Neural progenitor cell (in vitro differentiated cells): ENCODE measurements at regions not wholly inside any gene's neighbourhood (a gene's known extent, or its start where the extent isn't known, plus 50 kb on each side); places are given as distances from the start of the nearest gene placed in this dataset.

Experiments used
- DNase-seq: peaks from one replicate; pipeline ENCODE4 v3.0.0-alpha.2; 2016; ENCODE audit warnings: low spot score
- H2AFZ ChIP-seq: fragments of 200-600 bp; sonication (generic); replicated peaks from 2 replicates; pipeline ENCODE4 v1.6.1; 2016; ENCODE audit warnings: antibody characterized with exemption
- H3F3A ChIP-seq: fragments of 200-600 bp; sonication (generic); 2 replicates; pipeline ENCODE4 v1.6.1; 2016; ENCODE audit warnings: antibody characterized with exemption, low read depth
- H3K27ac ChIP-seq: fragments of 200-600 bp; sonication (generic); 2 replicates; pipeline ENCODE4 v1.5.1; 2016; ENCODE audit warnings: mild to moderate bottlenecking
- H3K27me3 ChIP-seq: fragments of 200-600 bp; sonication (generic); 2 replicates; pipeline ENCODE4 v1.6.1; 2016; ENCODE audit warnings: mild to moderate bottlenecking, moderate library complexity
- H3K36me3 ChIP-seq: fragments of 200-600 bp; sonication (generic); 2 replicates; pipeline ENCODE4 v1.5.1; 2016
- H3K4me1 ChIP-seq: fragments of 200-600 bp; sonication (generic); 2 replicates; pipeline ENCODE4 v1.6.1; 2016; ENCODE audit warnings: mixed run types
- H3K4me2 ChIP-seq: fragments of 200-600 bp; sonication (generic); 2 replicates; pipeline ENCODE4 v1.6.1; 2016
- H3K4me3 ChIP-seq: fragments of 200-600 bp; sonication (generic); 2 replicates; pipeline ENCODE4 v1.5.1; 2016
- H3K79me2 ChIP-seq: fragments of 200-600 bp; sonication (generic); 2 replicates; pipeline ENCODE4 v1.6.1; 2016; ENCODE audit warnings: low read depth
- H3K9ac ChIP-seq: fragments of 200-600 bp; sonication (generic); 2 replicates; pipeline ENCODE4 v1.6.1; 2016
- H3K9me3 ChIP-seq: fragments of 200-600 bp; sonication (generic); 2 replicates; pipeline ENCODE4 v1.5.1; 2016; ENCODE audit warnings: low read depth
- H4K20me1 ChIP-seq: fragments of 200-600 bp; sonication (generic); 2 replicates; pipeline ENCODE4 v1.6.1; 2016; ENCODE audit warnings: low read depth
- H3K27ac Mint-ChIP-seq: 3 replicates; pipeline ENCODE4 v1.8.0; 2021; ENCODE audit warnings: mixed read lengths
- H3K27me3 Mint-ChIP-seq: 2 replicates; pipeline ENCODE4 v1.8.0; 2022; ENCODE audit warnings: low read depth, mild to moderate bottlenecking, inconsistent platforms, moderate library complexity, mixed read lengths; ENCODE audit not compliant: insufficient read depth
- H3K36me3 Mint-ChIP-seq: 3 replicates; pipeline ENCODE4 v1.8.0; 2021; ENCODE audit warnings: mixed read lengths
- H3K4me1 Mint-ChIP-seq: 3 replicates; pipeline ENCODE4 v1.8.0; 2021; ENCODE audit warnings: mixed read lengths
- H3K4me3 Mint-ChIP-seq: 3 replicates; pipeline ENCODE4 v1.8.0; 2021; ENCODE audit warnings: mild to moderate bottlenecking, moderate library complexity, mixed read lengths
- H3K9me3 Mint-ChIP-seq: 3 replicates; pipeline ENCODE4 v1.8.0; 2020; ENCODE audit warnings: mixed read lengths
- CTCF ChIP-seq: fragments of 200-600 bp; sonication (generic); IDR thresholded peaks from 2 replicates; pipeline ENCODE4 v1.5.1; 2017; ENCODE audit warnings: antibody characterized with exemption, mild to moderate bottlenecking
- EZH2 ChIP-seq: fragments of 200-600 bp; sonication (generic); IDR thresholded peaks from 2 replicates; pipeline ENCODE4 v1.6.1; 2017; ENCODE audit warnings: antibody characterized with exemption, mild to moderate bottlenecking, moderate library complexity
- EZH2phosphoT487 ChIP-seq: fragments of 200-600 bp; sonication (generic); IDR thresholded peaks from 2 replicates; pipeline ENCODE4 v1.6.1; 2017; ENCODE audit warnings: antibody characterized with exemption

- no peak for DNase-seq
- Histone ChIP-seq H3K79me2 (peaks cover 16% of the 10 kb centered on the region), H3K9ac (no peak overlapping the region), H2AFZ (no peak overlapping the region), H3K9me3 (no peaks in the 10 kb centered on the region), H3F3A (no peaks in the 10 kb centered on the region), H3K4me3 (no peak overlapping the region), H3K4me1 (no peaks in the 10 kb centered on the region), H3K36me3 (no peaks in the 10 kb centered on the region), H4K20me1 (peaks cover 3% of the 10 kb centered on the region), H3K4me2 (no peak overlapping the region), H3K27me3 (no peaks in the 10 kb centered on the region), H3K27ac (no peak overlapping the region)
- no peaks in the 10 kb centered on the region for H3K27me3 Mint-ChIP-seq
- peaks cover 7% of the 10 kb centered on the region for H3K36me3 Mint-ChIP-seq
- H3K4me3 Mint-ChIP-seq, result no peak overlapping the region
- H3K27ac Mint-ChIP-seq, result no peak overlapping the region
- peaks cover 4% of the 10 kb centered on the region for H3K4me1 Mint-ChIP-seq
- no peak for TF ChIP-seq CTCF
- no peaks in the 10 kb centered on the region for H3K9me3 Mint-ChIP-seq
Observed at GRCh38 chr14:71525663-71526221, 406.5 kb upstream of the RGS6 start.

GRCh38 chr14:71526388-71526787, 405.8 kb upstream of the RGS6 start:
- peaks cover 16% of the 10 kb centered on the region for H3K79me2 ChIP-seq
- Mint-ChIP-seq H3K4me3 (no peak overlapping the region), H3K27me3 (no peaks in the 10 kb centered on the region), H3K27ac (no peak overlapping the region), H3K4me1 (peaks cover 6% of the 10 kb centered on the region), H3K9me3 (no peaks in the 10 kb centered on the region), H3K36me3 (peaks cover 8% of the 10 kb centered on the region)
- H4K20me1 ChIP-seq, result peaks cover 3% of the 10 kb centered on the region
- no peak for DNase-seq
- no peaks in the 10 kb centered on the region for H3F3A ChIP-seq
- no peak overlapping the region for H3K4me3 ChIP-seq
- H2AFZ ChIP-seq, result no peak overlapping the region
- H3K36me3 ChIP-seq, result no peaks in the 10 kb centered on the region
- H3K9ac ChIP-seq, result no peak overlapping the region
- H3K27ac ChIP-seq, result no peak overlapping the region
- no peaks in the 10 kb centered on the region for H3K4me1 ChIP-seq
- H3K4me2 ChIP-seq, result no peak overlapping the region
- H3K27me3 ChIP-seq, result no peaks in the 10 kb centered on the region
- TF ChIP-seq EZH2phosphoT487, result no peak
- no peak for TF ChIP-seq EZH2
- TF ChIP-seq CTCF, result no peak
- no peaks in the 10 kb centered on the region for H3K9me3 ChIP-seq

GRCh38 chr14:71527838-71528237, 404.4 kb upstream of the RGS6 start:
- Histone ChIP-seq H3K4me3 (no peak overlapping the region), H3K27me3 (no peaks in the 10 kb centered on the region), H3K4me2 (no peak overlapping the region), H4K20me1 (peaks cover 3% of the 10 kb centered on the region), H3K36me3 (no peaks in the 10 kb centered on the region), H3F3A (no peaks in the 10 kb centered on the region), H3K4me1 (peaks cover 12% of the 10 kb centered on the region), H3K27ac (no peak overlapping the region), H2AFZ (no peak overlapping the region), H3K9ac (no peak overlapping the region), H3K79me2 (peaks cover 16% of the 10 kb centered on the region), H3K9me3 (no peaks in the 10 kb centered on the region)
- H3K27ac Mint-ChIP-seq, result no peak overlapping the region
- no peak for TF ChIP-seq EZH2phosphoT487
- TF ChIP-seq CTCF, result no peak
- TF ChIP-seq EZH2, result no peak
- H3K4me1 Mint-ChIP-seq, result peaks cover 15% of the 10 kb centered on the region
- no peak for DNase-seq
- no peaks in the 10 kb centered on the region for H3K9me3 Mint-ChIP-seq
- H3K4me3 Mint-ChIP-seq, result no peak overlapping the region
- H3K27me3 Mint-ChIP-seq, result no peaks in the 10 kb centered on the region
- peaks cover 11% of the 10 kb centered on the region for H3K36me3 Mint-ChIP-seq
